WTC11 (cell line): ENCODE measurements at regions not wholly inside any gene's neighbourhood (a gene's known extent, or its start where the extent isn't known, plus 50 kb on each side); places are given as distances from the start of the nearest gene placed in this dataset.

ENCODE experiments used
- ATAC-seq: fragments of 200-7000 bp; cut with Tn5 transposase; 2 replicates; pipeline ENCODE4 v1.10.0; 2021; ENCODE audit warnings: mild to moderate bottlenecking, moderate library complexity
- CTCF ChIA-PET: fragments of 300-600 bp; sonication (Branson Sonifier 250); formaldehyde crosslinking; loops from one replicate; lab custom pipeline; 2021; ENCODE audit warnings: antibody characterized with exemption; lab: Charles Lee
- POLR2A ChIA-PET: fragments of 350-600 bp; sonication (Branson Sonifier 250); formaldehyde crosslinking; loops from one replicate; lab custom pipeline; 2021; ENCODE audit warnings: antibody characterized with exemption; lab: Charles Lee
- DNase-seq: peaks from one replicate; pipeline ENCODE4 v3.0.0; 2021; ENCODE audit warnings: low spot score
- H3K27ac Mint-ChIP-seq: 2 replicates; pipeline ENCODE4 v1.8.0; 2021; ENCODE audit warnings: mixed read lengths
- H3K27me3 Mint-ChIP-seq: 2 replicates; pipeline ENCODE4 v1.8.0; 2021; ENCODE audit warnings: low read depth, mild to moderate bottlenecking, moderate library complexity, mixed read lengths
- H3K36me3 Mint-ChIP-seq: 2 replicates; pipeline ENCODE4 v1.8.0; 2021; ENCODE audit warnings: mixed read lengths
- H3K4me1 Mint-ChIP-seq: 2 replicates; pipeline ENCODE4 v1.8.0; 2022; ENCODE audit warnings: mixed read lengths
- H3K4me3 Mint-ChIP-seq: 2 replicates; pipeline ENCODE4 v1.8.0; 2021; ENCODE audit warnings: mild to moderate bottlenecking, moderate library complexity, mixed read lengths
- H3K9me3 Mint-ChIP-seq: 2 replicates; pipeline ENCODE4 v1.8.0; 2021; ENCODE audit warnings: mixed read lengths
- CBFB ChIP-seq: sonication (generic); formaldehyde crosslinking; IDR thresholded peaks from 2 replicates; pipeline ENCODE4 v1.8.1; 2022; ENCODE audit warnings: mild to moderate bottlenecking, low read depth, missing genetic modification reagents
- GRHL2 ChIP-seq: fragments of 250-450 bp; sonication (Bioruptor Pico); IDR thresholded peaks from 2 replicates; pipeline ENCODE4 v1.8.0; 2022; ENCODE audit warnings: mild to moderate bottlenecking, moderate library complexity; ENCODE audit not compliant: insufficient replicate concordance, severe bottlenecking
- HMGA2 ChIP-seq: fragments of 250-450 bp; sonication (Bioruptor Pico); IDR thresholded peaks from 2 replicates; pipeline ENCODE4 v1.4.0; 2021; ENCODE audit warnings: mild to moderate bottlenecking, moderate library complexity
- MYBL2 ChIP-seq: sonication (generic); formaldehyde crosslinking; IDR thresholded peaks from 2 replicates; pipeline ENCODE4 v1.8.1; 2023; ENCODE audit warnings: mild to moderate bottlenecking, moderate library complexity, missing genetic modification reagents
- RORB ChIP-seq: fragments of 250-450 bp; sonication (Bioruptor Pico); IDR thresholded peaks from 2 replicates; pipeline ENCODE4 v1.9.0; 2021; ENCODE audit warnings: mild to moderate bottlenecking
- ZNF232 ChIP-seq: sonication (generic); formaldehyde crosslinking; IDR thresholded peaks from 2 replicates; pipeline ENCODE4 v1.8.0; 2022; ENCODE audit warnings: mild to moderate bottlenecking, missing genetic modification reagents
- TF ChIP-seq, protein P1 (sequence below): sonication (generic); formaldehyde crosslinking; IDR thresholded peaks from 2 replicates; pipeline ENCODE4 v1.8.1; 2023; ENCODE audit warnings: mild to moderate bottlenecking, missing genetic modification reagents, moderate library complexity
- TF ChIP-seq, protein P2 (sequence below): sonication (generic); formaldehyde crosslinking; conservative IDR thresholded peaks from 2 replicates; pipeline ENCODE4 v1.8.1; 2022; ENCODE audit warnings: mild to moderate bottlenecking, missing genetic modification reagents
- TF ChIP-seq, protein P3 (sequence below): sonication (generic); formaldehyde crosslinking; conservative IDR thresholded peaks from 2 replicates; pipeline ENCODE4 v1.8.1; 2023; ENCODE audit warnings: mild to moderate bottlenecking, low read depth, missing genetic modification reagents, moderate library complexity
- TF ChIP-seq, protein P4 (sequence below): sonication (generic); formaldehyde crosslinking; IDR thresholded peaks from 2 replicates; pipeline ENCODE4 v1.8.0; 2022; ENCODE audit warnings: mild to moderate bottlenecking, missing genetic modification reagents
- TF ChIP-seq, protein P5 (sequence below): sonication (generic); formaldehyde crosslinking; IDR thresholded peaks from 2 replicates; pipeline ENCODE4 v1.8.1; 2023; ENCODE audit warnings: mild to moderate bottlenecking, missing genetic modification reagents, moderate library complexity
- TF ChIP-seq, protein P6 (sequence below): sonication (generic); formaldehyde crosslinking; IDR thresholded peaks from 2 replicates; pipeline ENCODE4 v1.8.0; 2023; ENCODE audit warnings: missing genetic modification reagents, mild to moderate bottlenecking, borderline replicate concordance
- TF ChIP-seq, protein P7 (sequence below): fragments of 200-600 bp; IDR thresholded peaks from 2 replicates; pipeline ENCODE4 v1.8.0; 2022; ENCODE audit warnings: antibody characterized with exemption
- TF ChIP-seq, protein P8 (sequence below): fragments of 250-450 bp; sonication (Bioruptor Pico); IDR thresholded peaks from 2 replicates; pipeline ENCODE4 v1.9.0; 2021; ENCODE audit warnings: mild to moderate bottlenecking, borderline replicate concordance
- TF ChIP-seq, protein P9 (sequence below): sonication (generic); formaldehyde crosslinking; IDR thresholded peaks from 2 replicates; pipeline ENCODE4 v1.8.0; 2023; ENCODE audit warnings: mild to moderate bottlenecking, missing genetic modification reagents

DNA sequence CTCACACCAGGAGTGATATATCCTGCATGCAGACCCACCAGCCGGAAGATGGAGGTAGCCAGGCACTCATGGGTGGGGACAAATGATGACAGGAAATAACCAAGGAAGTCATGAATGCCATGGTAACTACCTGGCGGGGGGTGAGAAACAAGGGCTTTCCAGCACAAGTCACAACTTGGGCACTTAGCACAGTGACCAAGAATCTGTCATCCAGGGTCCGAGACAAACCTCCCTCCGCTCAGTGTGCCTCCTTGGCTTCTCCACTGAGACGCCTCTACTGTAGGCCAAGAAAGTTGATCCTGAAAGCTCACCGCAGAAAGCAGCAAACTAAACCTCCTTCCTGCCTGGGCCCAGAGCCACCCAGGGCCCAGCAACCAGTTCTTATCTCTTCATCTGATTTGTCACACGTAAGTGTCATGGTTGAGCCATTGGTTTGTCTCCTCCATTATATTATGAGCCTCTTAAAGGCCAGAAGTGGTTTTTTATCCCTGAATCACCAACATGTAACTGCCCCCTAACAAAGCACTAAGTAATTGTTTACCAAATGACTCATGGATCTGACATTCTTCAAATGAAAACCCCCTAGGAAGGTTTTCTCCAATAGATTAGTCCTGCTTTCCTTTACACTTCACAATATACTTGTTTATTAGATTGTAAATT lies 84.3 kb upstream of the TAB2 start:
- ChIA-PET POLR2A (no interaction called here), CTCF (no interaction called here)
- Mint-ChIP-seq H3K27me3 (no peaks in the 10 kb centered on the region), H3K4me3 (no peak overlapping the region), H3K9me3 (0 out of 2 replicates have a peak, but pooled peaks cover under 1% of the 10 kb centered on the region), H3K27ac (no peak overlapping the region), H3K36me3 (no peaks in the 10 kb centered on the region), H3K4me1 (peaks cover 33% of the 10 kb centered on the region)
- ATAC-seq (peak; percentile 36; the same call in 1 of the 2 replicates), DNase-seq (no peak)
- no peak for TF ChIP-seq RORB
- TF ChIP-seq, protein P1, sequence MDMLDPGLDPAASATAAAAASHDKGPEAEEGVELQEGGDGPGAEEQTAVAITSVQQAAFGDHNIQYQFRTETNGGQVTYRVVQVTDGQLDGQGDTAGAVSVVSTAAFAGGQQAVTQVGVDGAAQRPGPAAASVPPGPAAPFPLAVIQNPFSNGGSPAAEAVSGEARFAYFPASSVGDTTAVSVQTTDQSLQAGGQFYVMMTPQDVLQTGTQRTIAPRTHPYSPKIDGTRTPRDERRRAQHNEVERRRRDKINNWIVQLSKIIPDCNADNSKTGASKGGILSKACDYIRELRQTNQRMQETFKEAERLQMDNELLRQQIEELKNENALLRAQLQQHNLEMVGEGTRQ (CRISPR knock-in tag): no peak
- no peak for TF ChIP-seq MYBL2 (CRISPR knock-in tag)
- TF ChIP-seq, protein P2, sequence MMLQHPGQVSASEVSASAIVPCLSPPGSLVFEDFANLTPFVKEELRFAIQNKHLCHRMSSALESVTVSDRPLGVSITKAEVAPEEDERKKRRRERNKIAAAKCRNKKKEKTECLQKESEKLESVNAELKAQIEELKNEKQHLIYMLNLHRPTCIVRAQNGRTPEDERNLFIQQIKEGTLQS: no peak
- TF ChIP-seq, protein P3, sequence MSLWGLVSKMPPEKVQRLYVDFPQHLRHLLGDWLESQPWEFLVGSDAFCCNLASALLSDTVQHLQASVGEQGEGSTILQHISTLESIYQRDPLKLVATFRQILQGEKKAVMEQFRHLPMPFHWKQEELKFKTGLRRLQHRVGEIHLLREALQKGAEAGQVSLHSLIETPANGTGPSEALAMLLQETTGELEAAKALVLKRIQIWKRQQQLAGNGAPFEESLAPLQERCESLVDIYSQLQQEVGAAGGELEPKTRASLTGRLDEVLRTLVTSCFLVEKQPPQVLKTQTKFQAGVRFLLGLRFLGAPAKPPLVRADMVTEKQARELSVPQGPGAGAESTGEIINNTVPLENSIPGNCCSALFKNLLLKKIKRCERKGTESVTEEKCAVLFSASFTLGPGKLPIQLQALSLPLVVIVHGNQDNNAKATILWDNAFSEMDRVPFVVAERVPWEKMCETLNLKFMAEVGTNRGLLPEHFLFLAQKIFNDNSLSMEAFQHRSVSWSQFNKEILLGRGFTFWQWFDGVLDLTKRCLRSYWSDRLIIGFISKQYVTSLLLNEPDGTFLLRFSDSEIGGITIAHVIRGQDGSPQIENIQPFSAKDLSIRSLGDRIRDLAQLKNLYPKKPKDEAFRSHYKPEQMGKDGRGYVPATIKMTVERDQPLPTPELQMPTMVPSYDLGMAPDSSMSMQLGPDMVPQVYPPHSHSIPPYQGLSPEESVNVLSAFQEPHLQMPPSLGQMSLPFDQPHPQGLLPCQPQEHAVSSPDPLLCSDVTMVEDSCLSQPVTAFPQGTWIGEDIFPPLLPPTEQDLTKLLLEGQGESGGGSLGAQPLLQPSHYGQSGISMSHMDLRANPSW (CRISPR knock-in tag): no peak
- TF ChIP-seq, protein P4, sequence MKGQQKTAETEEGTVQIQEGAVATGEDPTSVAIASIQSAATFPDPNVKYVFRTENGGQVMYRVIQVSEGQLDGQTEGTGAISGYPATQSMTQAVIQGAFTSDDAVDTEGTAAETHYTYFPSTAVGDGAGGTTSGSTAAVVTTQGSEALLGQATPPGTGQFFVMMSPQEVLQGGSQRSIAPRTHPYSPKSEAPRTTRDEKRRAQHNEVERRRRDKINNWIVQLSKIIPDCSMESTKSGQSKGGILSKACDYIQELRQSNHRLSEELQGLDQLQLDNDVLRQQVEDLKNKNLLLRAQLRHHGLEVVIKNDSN (CRISPR knock-in tag): no peak
- no peak for TF ChIP-seq CBFB (CRISPR knock-in tag)
- TF ChIP-seq, protein P5, sequence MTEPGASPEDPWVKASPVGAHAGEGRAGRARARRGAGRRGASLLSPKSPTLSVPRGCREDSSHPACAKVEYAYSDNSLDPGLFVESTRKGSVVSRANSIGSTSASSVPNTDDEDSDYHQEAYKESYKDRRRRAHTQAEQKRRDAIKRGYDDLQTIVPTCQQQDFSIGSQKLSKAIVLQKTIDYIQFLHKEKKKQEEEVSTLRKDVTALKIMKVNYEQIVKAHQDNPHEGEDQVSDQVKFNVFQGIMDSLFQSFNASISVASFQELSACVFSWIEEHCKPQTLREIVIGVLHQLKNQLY (CRISPR knock-in tag): no peak
- TF ChIP-seq, protein P6, sequence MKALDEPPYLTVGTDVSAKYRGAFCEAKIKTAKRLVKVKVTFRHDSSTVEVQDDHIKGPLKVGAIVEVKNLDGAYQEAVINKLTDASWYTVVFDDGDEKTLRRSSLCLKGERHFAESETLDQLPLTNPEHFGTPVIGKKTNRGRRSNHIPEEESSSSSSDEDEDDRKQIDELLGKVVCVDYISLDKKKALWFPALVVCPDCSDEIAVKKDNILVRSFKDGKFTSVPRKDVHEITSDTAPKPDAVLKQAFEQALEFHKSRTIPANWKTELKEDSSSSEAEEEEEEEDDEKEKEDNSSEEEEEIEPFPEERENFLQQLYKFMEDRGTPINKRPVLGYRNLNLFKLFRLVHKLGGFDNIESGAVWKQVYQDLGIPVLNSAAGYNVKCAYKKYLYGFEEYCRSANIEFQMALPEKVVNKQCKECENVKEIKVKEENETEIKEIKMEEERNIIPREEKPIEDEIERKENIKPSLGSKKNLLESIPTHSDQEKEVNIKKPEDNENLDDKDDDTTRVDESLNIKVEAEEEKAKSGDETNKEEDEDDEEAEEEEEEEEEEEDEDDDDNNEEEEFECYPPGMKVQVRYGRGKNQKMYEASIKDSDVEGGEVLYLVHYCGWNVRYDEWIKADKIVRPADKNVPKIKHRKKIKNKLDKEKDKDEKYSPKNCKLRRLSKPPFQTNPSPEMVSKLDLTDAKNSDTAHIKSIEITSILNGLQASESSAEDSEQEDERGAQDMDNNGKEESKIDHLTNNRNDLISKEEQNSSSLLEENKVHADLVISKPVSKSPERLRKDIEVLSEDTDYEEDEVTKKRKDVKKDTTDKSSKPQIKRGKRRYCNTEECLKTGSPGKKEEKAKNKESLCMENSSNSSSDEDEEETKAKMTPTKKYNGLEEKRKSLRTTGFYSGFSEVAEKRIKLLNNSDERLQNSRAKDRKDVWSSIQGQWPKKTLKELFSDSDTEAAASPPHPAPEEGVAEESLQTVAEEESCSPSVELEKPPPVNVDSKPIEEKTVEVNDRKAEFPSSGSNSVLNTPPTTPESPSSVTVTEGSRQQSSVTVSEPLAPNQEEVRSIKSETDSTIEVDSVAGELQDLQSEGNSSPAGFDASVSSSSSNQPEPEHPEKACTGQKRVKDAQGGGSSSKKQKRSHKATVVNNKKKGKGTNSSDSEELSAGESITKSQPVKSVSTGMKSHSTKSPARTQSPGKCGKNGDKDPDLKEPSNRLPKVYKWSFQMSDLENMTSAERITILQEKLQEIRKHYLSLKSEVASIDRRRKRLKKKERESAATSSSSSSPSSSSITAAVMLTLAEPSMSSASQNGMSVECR (CRISPR knock-in tag): no peak
- no peak for TF ChIP-seq HMGA2 (CRISPR knock-in tag)
- TF ChIP-seq, protein P7, sequence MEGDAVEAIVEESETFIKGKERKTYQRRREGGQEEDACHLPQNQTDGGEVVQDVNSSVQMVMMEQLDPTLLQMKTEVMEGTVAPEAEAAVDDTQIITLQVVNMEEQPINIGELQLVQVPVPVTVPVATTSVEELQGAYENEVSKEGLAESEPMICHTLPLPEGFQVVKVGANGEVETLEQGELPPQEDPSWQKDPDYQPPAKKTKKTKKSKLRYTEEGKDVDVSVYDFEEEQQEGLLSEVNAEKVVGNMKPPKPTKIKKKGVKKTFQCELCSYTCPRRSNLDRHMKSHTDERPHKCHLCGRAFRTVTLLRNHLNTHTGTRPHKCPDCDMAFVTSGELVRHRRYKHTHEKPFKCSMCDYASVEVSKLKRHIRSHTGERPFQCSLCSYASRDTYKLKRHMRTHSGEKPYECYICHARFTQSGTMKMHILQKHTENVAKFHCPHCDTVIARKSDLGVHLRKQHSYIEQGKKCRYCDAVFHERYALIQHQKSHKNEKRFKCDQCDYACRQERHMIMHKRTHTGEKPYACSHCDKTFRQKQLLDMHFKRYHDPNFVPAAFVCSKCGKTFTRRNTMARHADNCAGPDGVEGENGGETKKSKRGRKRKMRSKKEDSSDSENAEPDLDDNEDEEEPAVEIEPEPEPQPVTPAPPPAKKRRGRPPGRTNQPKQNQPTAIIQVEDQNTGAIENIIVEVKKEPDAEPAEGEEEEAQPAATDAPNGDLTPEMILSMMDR: no peak
- TF ChIP-seq, protein P8, sequence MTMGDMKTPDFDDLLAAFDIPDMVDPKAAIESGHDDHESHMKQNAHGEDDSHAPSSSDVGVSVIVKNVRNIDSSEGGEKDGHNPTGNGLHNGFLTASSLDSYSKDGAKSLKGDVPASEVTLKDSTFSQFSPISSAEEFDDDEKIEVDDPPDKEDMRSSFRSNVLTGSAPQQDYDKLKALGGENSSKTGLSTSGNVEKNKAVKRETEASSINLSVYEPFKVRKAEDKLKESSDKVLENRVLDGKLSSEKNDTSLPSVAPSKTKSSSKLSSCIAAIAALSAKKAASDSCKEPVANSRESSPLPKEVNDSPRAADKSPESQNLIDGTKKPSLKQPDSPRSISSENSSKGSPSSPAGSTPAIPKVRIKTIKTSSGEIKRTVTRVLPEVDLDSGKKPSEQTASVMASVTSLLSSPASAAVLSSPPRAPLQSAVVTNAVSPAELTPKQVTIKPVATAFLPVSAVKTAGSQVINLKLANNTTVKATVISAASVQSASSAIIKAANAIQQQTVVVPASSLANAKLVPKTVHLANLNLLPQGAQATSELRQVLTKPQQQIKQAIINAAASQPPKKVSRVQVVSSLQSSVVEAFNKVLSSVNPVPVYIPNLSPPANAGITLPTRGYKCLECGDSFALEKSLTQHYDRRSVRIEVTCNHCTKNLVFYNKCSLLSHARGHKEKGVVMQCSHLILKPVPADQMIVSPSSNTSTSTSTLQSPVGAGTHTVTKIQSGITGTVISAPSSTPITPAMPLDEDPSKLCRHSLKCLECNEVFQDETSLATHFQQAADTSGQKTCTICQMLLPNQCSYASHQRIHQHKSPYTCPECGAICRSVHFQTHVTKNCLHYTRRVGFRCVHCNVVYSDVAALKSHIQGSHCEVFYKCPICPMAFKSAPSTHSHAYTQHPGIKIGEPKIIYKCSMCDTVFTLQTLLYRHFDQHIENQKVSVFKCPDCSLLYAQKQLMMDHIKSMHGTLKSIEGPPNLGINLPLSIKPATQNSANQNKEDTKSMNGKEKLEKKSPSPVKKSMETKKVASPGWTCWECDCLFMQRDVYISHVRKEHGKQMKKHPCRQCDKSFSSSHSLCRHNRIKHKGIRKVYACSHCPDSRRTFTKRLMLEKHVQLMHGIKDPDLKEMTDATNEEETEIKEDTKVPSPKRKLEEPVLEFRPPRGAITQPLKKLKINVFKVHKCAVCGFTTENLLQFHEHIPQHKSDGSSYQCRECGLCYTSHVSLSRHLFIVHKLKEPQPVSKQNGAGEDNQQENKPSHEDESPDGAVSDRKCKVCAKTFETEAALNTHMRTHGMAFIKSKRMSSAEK: no peak
- no peak for TF ChIP-seq ZNF232 (CRISPR knock-in tag)
- TF ChIP-seq, protein P9, sequence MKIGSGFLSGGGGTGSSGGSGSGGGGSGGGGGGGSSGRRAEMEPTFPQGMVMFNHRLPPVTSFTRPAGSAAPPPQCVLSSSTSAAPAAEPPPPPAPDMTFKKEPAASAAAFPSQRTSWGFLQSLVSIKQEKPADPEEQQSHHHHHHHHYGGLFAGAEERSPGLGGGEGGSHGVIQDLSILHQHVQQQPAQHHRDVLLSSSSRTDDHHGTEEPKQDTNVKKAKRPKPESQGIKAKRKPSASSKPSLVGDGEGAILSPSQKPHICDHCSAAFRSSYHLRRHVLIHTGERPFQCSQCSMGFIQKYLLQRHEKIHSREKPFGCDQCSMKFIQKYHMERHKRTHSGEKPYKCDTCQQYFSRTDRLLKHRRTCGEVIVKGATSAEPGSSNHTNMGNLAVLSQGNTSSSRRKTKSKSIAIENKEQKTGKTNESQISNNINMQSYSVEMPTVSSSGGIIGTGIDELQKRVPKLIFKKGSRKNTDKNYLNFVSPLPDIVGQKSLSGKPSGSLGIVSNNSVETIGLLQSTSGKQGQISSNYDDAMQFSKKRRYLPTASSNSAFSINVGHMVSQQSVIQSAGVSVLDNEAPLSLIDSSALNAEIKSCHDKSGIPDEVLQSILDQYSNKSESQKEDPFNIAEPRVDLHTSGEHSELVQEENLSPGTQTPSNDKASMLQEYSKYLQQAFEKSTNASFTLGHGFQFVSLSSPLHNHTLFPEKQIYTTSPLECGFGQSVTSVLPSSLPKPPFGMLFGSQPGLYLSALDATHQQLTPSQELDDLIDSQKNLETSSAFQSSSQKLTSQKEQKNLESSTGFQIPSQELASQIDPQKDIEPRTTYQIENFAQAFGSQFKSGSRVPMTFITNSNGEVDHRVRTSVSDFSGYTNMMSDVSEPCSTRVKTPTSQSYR (CRISPR knock-in tag): no peak
- TF ChIP-seq GRHL2 (CRISPR knock-in tag): no peak
